NCI-H460 (cell line): ENCODE measurements at regions not wholly inside any gene's neighbourhood (a gene's known extent, or its start where the extent isn't known, plus 50 kb on each side); places are given as distances from the start of the nearest gene placed in this dataset.
"Not testable (repeated sequence)": the region's sequence is repeated elsewhere in the genome, so short reads cannot be mapped to it uniquely, and the experiment has no call there.

Source experiments
- DNase-seq: peaks from one replicate; pipeline ENCODE4 v3.0.0-alpha.2; 2016; ENCODE audit warnings: low read depth; ENCODE audit errors: extremely low read depth

DNA sequence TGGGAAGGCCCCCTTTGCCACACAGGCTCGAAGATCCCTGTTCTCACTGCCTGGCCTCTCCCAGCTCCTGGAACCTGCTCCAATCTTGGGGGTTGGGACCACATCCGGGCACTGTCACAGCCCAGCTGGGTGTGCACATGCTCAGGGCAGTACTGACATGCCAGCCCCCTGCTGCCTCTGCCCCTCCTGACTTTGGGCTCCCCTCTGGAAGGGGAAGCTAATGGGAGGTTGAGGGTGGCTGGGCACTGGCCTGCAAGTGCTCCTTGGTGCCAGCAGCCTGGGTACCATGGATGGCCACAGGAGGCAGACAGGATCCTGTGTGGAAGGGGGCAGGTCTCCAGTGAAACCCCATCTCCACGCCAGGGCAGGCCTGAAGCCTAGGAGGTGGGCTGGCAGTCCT lies 126.1 kb upstream of the NOL4 start:
- DNase-seq, result no peak

DNA sequence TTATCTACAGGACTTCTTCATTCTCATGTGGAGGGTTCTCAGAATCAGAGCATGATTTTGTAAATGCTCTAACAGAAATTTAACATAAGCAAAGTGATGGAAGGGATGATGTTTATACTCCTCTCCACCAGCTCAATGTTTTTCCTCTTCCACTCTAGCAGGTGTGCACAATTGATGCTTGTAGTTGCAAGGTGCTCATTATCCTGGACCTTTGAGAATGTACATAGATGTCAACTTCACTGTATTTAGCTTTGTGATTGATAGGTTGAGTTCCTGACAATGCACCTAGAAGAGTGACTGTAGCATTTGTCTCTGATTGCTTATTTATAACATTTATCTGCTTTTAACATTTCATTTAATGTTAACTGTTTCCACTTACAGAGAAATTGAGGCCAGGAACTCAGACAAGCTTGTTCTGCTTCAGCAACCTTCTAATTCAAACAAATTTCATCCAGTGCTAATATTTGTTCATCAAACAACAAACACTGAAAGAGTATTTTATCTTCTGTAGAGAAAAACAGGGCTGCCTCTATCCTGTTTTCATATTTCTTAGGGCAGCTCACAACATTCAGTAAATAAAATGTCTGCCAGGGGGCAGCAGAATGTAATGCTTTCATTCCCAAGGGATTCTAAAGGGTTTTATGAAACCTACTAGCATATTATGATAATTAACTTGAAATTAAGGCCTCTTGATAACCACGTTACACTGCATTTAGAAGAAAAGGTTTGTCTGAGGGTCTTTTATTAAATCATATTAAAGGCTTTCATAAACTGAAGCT lies 127.9 kb upstream of the NOL4 start:
- DNase-seq, result no peak

DNA sequence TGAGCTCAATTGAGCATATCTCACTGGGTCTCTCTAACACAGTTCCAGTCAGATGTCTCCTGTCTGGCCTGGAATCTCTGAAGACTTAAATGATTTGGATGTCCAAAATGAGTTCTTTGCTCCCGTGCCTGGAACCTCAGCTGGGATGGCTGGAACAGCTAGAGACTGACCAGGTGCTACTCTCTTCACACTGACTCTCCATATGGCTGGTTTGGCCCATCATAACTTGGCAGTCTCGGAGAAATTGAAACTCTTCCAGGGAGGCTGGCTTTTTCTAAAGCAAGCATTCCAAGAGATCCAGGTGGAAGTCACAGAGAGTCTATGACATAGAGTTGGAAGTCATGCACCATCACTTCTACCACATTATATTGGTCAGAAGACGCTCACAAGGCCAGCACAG lies 129.6 kb upstream of the NOL4 start:
- no peak for DNase-seq

DNA sequence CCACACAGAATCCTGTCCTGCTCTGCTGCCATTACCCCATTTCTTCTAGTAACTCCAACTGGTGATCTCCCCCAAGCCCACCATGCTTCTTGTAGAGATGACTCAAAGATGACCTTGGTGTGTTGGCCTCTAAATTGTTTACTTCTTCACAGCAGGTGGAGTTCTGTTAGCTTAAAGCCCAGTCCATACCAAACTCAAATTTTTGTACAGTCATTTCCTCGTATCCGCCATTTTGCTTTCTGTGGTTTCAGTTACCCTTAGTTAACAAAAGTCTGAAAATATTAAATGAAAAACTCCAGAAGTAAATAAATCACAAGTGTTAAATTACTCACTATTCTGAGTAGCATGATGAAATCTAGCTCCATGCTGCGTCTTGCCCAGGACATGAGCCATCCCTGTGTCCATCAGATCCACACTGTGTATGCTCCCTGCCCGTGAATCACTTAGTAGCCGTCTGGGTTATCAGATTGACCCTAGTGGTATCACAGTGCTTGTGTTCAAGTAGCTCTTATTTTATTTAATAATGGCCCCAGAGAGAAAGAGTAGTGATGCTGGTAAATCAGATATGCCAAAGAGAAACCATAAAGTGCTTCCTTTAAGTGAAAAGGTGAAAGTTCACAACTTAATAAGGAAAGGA lies 133.3 kb upstream of the NOL4 start:
- no peak for DNase-seq

DNA sequence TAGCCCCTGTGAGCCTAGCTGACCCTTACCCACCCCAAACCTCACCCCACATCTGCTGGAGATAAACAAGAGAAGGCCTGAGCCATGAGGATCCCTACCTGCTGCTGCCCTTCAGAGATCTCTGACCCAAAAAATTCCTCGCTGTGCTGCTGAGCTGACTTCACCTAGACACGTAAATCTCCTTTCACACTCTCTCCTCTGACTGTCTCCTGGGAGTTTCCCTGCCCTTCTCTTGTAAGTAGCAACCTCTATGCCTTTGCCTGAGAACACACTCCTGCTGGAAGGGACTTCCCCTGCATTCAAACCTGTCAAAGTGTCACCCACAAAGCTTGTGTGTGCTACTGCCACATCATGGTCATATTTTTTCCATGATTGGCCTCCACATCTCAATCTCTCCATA lies 134.2 kb upstream of the NOL4 start:
- DNase-seq, result no peak

DNA sequence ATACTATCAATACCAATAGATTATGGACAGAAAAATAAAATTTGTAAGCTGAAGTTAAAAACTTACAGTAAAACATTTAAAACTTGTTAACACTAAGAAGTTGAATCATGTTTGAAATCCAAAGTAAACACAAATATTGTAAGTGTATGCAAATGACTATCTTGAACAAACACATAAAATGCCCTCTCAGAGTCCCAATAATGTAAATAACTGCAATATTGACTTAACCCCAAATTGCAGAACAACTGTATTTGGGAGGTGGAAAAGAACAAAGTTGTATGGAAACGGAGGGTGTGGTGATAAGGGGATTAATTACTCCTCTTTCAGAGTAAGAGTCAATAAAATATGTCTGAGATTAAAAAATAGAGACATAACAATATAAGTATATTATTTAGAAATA lies 140.0 kb upstream of the NOL4 start:
- DNase-seq, result no peak

DNA sequence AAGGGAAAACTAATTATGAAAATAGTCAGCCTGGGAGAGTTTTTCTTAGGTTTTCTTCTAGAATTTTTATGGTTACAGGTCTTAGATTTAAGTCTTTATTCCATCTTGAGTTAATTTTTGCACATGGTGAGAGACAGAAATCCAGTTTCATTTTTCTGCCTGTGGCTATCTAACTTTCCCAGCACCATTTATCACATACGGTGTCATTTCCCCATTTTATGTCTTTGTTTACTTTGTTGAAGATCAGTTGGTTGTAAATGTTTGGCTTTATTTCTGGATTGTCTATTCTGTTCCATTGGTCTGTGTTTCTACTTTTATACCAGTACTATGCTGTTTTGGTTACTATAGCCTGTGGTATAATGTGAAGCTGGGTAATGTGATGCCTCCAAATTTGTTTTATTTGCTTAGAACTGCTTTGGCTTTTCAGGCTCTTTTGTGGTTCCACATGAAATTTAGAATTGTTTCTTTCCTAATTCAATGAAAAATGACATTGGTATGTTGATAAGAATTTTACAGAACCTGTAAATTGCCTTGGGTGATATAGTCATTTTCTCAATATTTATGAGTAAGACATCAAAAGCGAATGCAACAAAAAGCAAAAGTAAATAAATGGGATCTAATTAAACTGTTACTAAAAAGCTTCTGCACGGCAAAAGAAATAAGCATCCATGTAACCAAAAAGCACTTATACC lies 146.1 kb upstream of the NOL4 start:
- no peak for DNase-seq

DNA sequence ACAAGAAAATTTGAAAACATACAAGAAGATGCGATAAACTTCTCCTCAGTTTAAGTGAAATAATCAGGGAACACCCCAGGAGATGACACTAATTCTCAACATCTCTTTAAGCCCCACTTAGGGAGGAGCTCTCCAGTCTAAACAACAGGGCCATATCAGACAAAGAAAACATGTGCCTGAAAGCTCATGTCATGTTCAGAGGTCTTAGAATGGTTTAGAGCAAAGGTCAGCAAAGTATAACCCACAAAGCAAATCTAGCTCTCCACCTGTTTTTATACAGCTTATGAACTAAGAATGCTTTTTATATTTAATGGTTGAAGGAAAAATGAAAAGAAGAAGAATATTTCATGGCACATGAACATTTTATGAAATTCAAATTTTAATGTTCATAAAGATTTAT lies 155.6 kb upstream of the NOL4 start:
- no peak for DNase-seq

DNA sequence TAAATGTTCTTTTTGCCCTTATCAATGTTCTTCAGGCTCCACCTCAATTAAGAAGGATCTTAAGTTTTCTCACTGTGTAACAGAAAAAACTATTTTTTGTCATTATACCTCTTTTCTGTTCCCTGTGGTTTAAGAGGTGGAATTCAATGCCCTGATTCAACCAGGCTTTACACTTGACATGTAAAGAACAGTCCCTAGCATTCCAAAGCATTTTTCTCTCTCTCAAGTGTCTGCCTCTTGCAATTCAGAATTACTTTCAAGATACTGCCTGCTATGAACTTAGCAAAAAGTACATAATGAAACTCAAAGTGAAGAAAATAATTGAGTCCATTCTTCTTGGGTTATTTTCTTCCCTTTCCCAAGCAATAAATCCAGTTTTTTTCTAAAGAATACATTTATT lies 160.6 kb upstream of the NOL4 start:
- DNase-seq, result no peak

DNA sequence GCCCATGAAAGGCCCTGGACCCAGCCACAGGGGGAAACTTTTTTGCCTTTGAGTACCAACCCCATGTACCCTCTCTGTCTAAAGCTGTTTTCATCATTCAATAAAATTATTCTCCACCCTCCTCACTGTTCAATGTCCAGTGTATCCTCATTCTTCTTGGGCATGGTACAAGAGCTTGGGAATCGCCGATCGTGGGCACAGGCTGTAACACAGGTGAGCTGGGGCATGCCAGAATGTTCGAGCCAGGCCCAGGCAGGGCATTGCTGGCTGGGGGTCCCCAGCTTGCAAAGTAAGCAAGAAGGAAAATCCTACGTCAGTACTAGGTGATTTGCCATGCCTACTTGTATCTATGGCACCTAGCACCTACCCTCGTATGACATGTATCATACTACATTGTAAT lies 162.1 kb upstream of the NOL4 start:
- no peak for DNase-seq

DNA sequence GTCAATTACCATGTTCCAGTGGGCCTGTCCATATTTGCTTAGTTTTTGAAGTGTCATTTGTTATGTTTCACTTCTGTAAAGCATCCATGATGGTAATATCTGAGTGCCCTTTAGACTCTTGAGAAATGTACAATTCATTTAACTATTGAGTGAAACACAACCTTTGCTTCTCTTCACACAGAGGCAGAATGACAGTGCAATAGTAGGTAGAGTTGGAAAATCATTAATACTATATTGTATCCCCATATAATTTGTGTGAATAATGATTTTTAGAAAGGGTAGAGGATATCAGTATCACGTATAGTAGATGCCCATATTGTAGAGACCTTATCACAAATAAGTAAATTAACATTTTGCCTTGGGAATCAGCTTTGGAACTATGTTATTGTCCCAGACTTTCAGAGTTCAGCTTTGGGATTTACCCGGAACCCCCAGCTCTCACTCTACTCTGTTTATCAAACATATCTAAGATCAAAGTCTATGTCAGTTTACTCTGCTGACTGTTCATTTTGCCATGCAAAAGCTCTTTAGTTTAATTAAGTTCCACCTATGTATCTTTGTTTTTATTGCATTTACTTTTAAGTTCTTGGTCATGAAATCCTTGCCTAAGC lies 172.7 kb upstream of the NOL4 start:
- no peak for DNase-seq

DNA sequence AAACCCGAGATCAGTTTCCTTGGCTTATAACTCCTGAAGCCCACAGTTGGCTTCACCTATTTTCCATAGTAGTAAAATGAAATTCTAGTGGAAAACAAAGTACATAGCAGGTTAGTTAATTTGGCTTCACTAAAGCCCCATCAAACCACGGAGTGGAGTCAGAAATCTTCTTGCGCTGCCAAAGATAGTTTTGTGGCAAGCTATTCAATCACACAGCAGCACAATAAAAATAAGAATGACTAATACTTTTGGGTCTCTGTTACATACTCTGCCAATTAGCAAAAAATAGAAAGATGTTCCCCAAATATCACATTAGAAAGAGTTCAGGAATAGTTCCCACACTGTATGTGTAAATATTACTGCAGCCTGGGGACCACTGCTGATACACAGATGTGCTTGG lies 175.2 kb upstream of the NOL4 start:
- no peak for DNase-seq

DNA sequence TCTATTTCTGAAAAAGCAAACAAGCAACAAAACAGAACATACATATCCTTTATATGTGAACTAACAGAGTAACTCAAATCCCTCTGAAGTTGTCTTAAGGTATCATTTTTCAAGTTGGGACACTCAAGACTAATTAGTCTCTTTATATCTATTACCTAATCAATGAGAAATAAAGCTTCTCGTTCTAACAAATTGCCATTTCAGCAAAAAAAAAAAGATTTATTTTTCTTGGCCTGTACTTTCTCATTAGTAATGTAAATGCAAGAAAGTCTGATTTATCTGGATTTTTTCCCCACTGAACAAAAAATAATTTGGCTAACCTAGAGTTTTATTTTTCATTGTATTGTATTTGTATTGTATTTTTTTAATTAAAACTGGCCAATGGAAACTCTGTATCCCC lies 176.1 kb upstream of the NOL4 start:
- no peak for DNase-seq

DNA sequence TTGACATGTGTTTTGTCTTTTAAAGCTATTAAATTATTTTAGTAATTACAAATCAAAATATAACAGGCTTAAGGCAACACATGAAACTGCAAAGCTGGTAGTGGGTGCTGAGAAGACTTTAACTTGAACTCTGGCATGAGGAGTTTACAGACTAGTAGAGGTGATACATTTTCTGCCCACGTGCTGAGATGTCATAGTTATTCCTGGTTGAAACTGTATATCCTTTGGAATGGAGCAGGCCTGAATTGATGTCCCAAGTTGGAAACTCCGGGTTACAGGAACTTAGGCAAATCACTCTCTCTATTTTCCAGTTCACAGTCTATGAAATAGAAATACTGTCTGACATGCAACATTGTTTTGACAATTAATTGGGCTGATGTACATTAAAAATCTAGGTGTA lies 177.1 kb upstream of the NOL4 start:
- no peak for DNase-seq

DNA sequence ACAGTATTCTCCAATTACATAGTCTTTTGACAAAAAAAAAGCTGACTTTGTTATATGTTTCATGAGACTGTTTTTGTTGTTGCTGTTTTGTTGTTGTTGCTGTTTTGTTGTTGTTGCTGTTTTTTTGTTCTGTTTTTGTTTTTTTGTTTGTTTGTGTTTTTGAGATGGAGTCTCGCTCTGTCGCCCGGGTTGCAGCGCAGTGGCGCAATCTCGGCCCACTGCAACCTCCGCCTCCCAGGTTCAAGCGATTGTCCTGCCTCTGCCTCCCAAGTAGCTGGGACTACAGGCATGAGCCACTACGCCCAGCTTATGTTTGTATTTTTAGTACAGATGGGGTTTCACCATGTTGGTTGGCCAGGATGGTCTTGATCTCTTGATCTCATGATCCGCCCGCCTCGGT lies 182.8 kb upstream of the NOL4 start:
- DNase-seq, result not testable (repeated sequence)

DNA sequence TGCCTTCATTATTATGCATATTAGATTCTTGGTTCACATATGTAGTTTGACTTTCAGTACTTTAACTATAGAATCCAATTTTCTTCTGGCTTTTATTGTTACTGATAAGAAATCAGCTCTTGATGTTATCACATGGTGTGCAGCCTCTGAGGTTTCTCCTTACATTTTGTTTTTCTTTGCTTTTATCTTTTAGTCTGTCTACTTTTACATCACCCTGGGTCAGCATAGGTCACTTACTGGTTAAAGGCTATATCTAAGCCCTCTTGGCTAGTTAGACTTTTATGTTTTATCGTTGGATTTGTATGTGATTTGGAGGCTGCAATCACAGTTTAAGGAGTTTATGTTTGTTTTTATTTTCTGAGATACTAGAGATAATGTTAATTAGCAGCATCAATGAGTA lies 187.2 kb upstream of the NOL4 start:
- DNase-seq, result no peak

DNA sequence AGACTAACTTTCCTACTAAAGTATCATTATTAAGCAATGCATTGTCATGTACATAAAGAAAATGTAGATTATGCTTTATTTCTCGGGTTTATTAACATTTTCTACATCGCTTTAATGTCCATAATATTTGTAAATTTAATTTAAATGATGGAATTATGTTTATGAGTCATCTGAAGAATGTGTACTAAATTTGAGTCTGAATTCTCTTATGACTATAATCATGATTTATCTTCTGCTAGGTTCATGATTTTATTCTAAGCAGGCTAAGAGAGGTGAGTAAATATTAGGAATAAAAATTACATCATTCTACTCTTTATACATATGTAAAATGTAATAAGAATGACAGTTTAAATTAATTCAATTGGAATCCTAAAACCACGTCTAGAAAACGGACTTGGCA lies 206.3 kb upstream of the NOL4 start:
- DNase-seq, result no peak

DNA sequence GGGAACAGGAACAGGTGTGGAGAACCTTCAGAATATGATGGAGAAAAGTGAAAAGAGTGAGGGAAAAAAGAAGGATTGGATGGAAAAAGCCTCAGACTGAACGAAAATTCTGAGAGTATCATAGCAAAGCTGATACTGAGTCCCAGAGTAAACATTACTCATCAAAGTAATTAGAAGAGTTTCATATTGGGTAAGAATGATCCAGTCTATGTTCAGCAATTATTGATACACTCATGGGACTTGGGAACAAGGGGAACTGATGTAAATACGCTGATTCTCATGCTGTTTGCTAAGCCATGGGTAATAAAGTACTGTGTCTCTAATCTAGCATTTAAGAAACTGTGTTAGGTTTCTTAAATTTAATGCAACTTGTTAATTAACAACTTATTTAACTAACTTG lies 219.9 kb upstream of the NOL4 start:
- no peak for DNase-seq

DNA sequence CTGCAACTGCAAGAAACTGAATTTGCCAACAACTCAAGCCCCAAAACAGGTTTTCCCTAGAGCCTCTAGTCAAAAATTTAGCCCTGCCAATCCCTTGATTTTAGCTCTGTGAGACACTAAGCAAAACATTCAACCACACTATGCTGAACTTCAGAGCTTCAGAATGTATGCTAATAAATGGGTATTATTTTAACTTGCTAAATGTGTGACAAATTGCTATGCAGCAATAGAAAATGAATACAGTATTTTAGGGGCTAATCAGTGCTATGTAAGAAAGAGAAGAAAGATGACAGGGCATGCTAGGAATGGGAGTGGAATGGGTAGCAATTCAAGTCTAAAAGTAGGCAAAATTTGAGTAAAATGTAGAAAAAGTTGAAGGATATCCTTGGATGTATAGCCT lies 223.9 kb upstream of the NOL4 start:
- no peak for DNase-seq

DNA sequence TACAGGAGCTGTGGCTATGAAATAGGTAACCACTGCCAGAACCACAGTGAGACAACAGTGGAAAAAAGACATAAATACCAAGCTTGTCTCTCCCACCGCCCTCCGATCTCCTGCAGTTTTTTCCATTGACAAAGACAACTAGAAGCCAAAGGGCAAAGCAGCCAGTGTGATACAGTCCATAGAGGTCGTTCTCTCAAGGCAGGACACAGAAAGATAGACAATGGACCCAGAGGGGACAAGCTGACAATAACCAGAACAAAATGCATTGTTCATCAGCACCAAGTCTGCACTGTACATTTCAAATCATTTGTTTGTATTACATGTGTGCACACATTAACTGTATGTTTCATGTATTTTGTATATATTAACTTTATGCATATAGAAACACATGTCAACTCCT lies 233.0 kb upstream of the NOL4 start:
- no peak for DNase-seq

DNA sequence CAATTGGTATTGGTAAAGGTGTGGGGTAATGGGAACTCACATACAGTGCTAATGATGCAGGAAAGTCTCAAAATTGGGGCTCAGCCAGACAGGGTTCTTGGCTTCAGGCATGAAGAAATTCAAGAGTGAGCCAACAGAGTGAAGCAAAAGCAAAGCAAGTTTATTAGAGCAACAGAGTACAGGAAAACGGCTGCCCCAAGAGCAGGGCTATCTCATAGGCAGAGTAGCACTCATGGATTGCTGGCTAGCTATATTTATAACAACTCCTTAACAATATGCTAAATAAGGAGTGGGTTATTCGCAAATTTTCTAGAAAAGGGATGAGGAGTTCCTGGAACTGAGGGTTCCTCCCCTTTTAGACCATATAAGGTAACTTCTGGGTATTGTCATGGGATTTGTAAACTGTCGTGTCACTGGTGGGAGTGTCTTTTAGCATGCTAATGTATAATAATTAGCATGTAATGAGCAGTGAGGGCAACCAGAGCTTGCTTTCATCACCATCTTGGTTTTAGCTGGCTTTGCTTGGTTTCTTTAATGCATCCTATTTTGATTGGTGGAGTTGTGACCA lies 233.8 kb upstream of the NOL4 start:
- no peak for DNase-seq
